ENCODE measurements at regions not wholly inside any gene's neighbourhood (a gene's known extent, or its start where the extent isn't known, plus 50 kb on each side); places are given as distances from the start of the nearest gene placed in this dataset.

DNA sequence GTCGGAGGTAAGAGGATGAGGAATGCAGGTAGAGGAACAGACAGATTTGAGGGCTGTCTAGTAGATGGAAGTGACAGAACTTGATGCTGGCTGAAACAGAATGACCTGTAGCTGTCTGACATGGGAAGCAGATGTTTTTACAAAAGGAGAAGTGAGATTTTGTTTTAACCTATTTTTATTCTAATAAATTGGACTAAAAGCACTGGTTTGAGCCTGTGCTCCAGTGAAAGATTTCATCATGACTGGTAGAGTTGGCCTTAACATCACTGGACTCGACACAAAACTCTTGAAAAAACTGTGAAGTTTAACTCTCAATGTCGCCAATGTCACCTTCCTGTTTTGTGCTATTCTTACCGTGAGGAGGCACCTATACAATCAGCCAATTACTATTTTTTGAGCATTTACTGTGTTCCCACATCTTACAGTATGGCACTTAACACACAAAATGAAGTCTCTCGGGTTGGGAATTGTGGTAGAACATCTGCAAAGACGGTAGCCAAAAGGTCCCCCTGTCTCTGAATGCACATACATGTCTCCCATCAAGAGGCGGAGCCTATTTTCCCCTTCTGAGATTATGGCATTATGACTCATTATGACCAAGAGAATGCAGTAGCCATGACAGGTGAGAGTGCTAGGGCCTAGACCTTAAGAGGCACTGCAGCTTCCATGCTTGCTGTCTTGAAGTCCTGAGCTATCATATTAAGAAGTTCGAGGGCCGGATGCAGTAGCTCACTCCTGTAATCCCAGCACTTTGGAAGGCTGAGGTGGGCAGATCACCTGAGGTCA, 93.2 kb downstream of the FOXF2 start:
- no peak for DNase-seq (ENCODE audit: low spot score)

DNA sequence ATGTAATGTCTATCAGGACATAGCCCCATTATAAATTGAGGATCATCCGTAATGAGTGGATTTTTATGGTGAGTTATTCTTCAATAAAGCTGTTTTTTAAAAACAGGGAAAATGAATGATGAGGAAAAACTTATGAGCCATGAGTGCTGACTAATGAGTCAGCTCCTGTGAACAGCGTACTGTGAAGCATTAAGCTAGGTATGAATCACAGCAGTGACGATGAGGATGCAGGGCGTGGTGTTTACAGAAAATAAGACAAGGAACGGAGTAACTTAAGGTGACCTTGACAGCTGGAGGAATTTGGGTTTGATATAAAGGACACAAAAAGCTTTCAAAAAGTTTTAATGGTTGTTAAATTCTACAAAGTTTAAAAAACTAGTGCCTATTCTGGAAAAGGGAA, 96.3 kb downstream of the FOXF2 start:
- DNase-seq (ENCODE audit: low spot score) = no peak

DNA sequence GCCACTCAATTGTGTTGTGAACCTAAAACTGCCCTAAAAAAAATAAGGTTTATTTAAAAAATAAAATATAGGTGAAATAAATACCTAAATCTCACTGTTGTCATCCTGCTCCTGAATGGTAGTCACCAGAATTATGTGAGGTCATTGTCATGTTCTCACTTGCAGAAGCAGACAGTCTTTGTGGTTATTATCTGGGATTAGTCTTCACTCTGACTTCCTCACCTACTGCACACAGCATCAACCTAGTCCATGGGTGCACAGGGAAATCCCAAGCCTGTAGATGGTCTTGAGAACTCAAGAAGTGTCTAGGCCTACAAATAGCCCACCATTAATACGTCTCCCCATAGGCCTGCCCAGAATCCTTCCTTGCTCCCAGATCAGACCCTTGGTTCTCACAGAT, 97.0 kb downstream of the FOXF2 start:
- DNase-seq (ENCODE audit: low spot score) = no peak

DNA sequence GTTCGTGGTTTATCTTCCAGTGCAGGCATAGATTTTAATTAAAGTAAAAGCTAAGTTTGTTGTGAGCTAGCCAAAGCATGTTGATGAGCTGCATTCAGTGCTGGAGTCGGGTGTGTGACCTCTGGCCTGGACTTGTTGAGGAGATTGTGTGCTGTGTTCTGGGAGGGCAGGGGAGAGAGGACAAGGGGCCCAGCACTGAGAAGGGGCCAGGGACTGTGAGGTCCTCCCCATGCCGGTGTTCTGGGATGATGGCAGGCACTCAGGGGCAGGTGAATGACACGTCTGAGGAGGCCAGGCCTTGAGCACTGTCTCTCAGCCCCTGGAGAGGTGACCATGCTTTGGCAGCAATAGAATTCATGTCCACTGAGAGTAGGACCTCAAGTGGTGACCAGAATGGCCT, 97.9 kb downstream of the FOXF2 start:
- no peak for DNase-seq (ENCODE audit: low spot score)

DNA sequence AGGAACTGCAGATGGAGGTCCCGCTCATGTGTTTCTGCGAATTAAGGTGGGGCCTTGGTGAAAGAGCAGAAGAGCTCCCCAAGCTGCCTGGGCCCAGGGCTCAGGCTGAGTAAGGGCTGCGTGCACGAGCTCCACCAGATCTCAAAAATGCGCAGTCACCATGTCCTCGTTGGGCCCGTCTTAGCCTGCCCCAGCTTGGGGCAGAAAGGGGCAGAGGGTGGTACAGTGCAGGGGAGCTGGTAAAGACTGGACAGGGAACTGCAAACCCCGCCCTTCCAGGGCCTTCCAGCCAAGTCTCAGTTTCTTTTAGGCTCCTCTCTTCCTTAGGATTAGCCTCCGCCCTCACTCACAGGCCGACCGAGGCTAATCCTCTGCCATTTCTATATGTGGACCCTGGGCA, 101.6 kb downstream of the FOXF2 start:
- DNase-seq (ENCODE audit: low spot score) = no peak

DNA sequence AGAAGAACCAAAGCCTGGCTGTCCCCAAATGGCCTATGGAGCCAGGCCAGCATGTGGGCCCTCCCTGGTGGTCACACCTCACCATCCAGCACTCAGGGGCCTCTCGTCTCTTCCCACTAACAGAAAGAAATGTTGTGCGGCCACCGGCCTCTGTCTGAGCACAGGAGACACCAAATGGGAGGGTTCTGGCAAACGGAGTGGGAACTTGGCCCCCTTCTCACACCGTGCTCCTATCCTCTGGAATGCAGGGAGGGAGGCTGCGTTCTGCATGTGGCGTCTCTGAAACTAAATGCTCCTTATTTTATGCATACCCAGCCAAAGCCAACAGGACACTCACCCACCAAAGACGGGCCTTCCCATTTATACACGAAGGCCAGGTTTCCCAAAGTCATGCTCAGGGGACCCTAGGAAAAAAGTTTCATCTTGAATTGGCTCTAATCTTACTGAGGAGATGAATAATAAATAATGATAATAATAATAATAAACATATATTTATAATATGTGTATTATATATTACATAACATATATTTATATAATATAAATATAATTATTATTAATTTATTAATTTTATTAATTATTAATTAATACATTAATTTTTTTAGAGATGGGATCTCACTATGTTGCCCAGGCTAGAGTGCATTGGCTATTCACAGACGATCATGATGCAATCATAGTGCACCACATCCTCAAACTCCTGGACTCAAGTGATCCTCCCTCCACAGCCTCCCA, 102.4 kb downstream of the FOXF2 start:
- no peak for DNase-seq (ENCODE audit: low spot score)

DNA sequence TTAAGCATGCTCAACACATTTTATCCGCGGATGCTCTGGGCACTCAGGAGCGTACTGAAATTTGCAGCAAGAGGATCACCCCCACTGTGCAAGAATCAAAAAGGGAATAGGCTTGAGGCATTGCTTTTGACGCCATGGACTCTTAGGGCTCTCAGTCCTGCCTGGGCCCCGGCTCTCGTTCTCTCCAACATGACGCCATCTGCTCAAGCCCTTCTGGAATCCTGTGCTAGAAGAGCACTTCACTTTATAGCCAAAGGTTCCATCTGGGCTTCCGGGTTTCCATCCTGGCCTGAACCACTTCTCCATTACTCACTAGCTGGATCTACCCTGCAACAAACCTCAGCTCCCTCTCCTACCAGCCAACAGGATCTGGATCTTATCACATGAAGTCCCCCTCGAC, 105.3 kb downstream of the FOXF2 start:
- DNase-seq (ENCODE audit: low spot score) = no peak

DNA sequence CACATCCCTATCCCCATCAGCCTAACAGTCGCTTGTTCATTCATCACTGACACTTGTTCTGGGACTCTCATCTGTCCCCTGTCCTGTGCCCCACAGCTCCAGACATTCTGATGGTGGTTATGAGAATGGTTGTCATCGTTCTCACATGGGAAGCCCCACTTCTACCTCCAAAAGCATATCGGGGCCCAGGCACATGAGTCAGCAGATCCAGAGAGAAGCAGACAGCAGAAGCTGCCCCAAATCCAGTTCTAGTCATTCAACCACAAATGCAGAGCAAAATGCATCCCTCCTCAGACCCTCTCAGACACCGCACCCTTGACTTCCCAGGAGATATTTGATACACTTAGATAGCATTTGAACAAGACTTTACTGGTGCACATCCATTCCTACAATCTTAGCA, 106.0 kb downstream of the FOXF2 start:
- DNase-seq (ENCODE audit: low spot score) = no peak

DNA sequence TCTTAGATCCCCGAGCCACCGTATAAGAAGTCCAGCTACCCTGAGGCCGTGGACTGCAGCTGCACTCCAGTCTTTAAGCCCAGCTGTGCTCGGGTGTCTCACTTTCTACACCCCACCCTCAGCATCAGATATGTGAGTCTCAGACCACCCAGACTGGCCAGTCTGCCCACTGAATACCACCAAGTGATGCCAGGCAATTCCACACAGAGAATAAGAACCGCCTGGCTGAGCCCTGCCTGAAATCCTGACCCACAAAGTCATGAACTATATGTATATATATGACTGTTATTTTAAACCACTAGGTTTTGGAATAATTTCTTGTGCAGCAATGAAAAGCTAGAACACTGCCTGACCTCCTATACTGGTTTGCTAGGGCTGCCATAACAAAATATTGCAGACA, 106.7 kb downstream of the FOXF2 start:
- DNase-seq (ENCODE audit: low spot score) = no peak

DNA sequence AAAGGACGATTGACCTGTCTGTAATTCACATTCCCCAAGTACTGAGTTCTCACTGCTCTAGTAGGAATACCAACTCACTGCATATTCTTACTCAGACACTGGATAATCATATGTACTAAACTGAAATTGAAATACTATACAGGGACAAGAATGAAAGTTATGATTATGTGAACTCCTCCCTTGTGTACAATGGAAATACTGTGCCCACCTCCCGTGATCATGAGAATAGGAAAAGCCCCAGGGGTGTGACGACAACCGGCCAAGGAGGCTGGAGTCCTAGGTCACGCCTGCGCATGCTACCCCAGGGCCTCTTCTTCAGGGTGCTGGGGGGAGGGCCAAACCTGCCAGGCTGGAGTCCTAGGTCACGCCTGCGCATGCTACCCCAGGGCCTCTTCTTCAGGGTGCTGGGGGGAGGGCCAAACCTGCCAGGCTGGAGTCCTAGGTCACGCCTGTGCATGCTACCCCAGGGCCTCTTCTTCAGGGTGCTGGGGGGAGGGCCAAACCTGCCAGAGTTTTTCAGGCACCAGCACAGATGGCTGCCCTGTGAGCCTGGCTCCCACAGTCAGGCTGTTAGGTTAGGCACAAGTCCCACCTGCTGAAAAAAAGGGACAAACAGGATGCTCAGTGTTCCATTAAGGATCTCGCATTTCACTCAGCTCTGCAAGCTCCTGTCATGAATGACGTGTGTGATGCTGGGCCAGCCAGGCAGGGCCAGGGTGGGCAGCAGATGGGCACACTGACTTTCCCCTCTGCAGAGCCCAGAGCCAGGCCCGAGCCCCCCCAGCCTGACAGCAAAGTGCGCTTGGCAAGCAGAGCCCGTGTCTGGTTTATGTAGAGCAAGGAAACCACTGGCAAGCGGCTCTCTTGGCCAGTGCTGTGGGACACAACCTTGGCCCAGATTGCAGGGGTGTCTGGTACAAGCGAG, 107.7 kb downstream of the FOXF2 start:
- no peak for DNase-seq (ENCODE audit: low spot score)

DNA sequence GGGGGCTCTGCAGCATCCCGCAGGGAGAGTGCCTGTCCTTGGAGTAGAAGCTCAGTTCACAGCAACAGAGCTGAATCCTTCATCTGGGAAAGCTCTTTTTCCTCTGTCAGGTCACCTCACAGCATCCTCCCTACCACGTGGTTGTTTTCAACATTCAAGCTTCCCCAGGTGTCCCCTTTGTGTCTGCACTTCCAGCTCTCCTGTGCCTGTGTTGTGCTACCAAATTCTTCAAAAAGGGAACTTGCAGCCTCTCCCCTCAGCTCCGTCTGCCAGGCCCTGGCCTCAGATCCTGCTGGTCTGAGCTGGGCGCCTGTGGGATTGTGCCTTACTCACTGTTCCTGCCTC, 108.4 kb downstream of the FOXF2 start:
- no peak for DNase-seq (ENCODE audit: low spot score)

DNA sequence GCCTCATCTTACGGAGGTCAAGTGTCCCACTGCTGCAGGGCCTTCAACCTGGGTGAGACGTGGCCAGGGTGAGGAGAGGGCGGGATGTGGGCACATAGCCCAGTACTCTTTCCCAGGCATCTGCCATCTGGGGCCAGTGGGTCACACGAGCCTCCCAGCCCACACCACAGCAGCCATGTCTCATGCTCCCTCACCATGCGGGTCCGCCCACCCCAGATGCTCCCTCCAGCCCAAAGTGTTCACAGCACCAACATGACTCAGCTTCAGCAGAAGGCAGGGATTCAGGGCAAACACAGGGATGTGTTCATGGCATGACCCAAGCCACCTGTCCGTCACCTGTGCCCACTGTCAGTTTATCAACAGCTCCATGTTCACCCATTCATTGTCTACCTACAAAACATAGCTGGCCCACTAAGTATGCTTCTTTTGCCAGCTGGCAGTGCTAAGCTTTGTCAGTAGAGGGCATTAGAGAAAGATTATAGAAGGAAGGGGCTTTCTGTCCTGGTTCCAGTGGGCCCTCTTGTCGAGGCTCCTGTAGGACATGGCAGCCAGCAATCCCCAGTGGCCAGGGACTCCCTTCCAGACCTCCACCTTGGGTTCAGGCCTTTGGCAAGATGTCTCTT, 109.2 kb downstream of the FOXF2 start:
- DNase-seq (ENCODE audit: low spot score) = no peak

DNA sequence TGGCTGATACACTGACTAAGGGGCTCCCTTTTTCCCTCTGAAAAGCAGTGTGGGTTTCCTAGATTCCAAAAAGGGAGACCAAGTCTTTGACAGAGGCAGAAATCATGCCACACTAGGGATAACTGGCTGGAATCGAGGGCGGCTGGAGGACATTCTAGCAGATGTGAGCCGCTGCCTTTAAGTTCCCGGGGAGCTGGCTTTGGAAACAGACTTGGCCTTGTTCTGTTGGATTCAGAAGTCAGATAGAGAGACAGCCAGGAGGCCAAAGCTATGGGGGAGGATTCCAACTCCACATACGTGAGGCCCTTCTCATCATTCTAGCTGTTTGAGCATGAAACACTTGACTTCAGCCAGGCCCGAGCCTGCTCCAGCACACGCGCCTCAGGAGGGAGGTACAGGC, 109.9 kb upstream of the FOXC1 start:
- DNase-seq (ENCODE audit: low spot score) = no peak

DNA sequence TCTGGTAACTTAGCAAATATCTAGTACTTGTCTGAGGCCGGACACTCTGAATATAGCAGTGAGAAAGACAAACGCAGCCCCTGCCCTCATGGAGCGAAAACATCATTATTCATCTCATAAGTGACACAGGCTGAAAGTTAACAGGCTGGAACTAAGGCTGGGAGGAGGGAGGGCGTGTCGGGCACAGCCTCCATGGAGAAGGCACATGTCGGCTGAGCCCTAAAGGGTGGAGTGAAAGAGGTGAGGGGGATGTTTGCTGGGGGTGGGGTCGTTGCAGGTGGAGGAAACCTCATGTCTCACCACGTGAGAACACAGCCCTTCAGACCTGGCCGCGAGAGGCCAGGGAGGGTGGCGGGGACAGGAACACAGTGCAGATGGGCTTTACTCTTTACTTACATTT, 108.8 kb upstream of the FOXC1 start:
- DNase-seq (ENCODE audit: low spot score) = no peak

DNA sequence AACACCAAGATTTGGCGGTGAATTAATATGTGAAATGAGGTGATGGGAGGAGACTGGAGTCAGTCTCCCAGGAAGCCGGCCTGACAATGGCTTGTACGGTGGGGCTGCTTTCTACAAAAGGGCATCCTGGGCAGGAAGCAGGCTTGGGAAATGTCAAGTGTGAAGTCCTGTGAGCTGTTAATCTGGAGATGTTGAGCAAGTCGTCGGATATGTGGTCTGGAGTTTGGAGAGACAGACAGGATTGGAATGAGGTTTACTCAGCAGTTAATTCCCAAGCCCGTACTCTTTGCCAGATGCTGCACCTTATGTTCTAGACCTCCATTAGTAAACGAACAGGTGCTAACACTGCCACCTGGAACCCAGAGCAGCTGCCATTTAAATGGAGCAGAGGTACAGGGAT, 107.7 kb upstream of the FOXC1 start:
- no peak for DNase-seq (ENCODE audit: low spot score)

DNA sequence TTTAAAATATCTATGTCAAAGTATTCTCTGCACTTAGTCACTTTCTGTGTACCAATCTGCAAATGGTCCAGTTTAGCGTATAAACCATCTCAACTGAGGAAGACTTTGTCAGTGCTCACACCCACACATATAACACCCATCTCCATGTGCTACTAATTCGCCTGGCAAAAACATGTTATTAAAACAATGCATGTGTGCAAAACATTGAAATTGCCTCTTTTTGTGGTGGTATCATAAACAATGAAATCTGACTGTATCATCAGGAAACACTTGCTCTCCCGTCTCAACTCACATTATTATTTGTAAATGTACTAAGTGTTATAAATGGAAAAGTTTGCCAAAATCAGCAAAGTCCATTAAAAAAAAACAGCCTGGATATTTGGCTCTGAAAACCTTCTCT, 105.9 kb upstream of the FOXC1 start:
- no peak for DNase-seq (ENCODE audit: low spot score)

DNA sequence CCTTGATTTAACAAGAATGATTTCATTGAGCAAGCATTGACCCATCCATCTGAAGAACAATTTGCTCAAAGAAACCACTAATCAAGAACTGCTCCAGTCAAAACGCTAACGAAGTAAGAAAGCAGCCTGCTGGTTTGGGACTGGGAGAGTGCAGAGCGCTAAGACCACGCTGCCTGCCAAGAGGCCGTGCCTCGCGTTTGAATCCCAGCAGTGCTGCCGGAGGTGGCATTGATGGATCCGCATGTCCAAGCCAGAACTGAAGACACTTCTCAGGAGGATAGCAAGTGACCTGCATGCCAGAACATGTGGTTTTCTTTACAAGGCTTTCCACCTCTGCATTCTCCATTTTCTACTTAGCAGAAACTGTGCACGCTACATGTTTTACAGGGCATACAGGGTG, 105.2 kb upstream of the FOXC1 start:
- DNase-seq (ENCODE audit: low spot score) = no peak

DNA sequence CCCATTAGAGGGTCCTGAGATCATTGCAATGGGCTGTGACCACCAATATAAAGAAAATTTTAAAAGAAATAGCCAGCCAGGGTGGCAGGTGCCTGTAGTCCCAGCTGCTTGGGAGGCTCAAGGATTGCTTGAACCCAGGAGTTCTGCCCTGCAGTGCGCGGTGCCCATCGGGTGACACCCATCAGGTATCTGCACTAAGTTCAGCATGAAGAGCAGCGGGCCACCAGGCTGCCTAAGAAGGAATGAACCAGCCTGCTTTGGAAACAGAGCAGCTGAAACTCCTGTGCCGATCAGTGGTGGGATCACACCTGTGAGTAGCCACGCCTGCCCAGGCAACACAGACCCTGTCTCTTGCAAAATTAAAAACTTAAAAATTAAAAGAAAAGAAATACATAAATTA, 102.5 kb upstream of the FOXC1 start:
- no peak for DNase-seq (ENCODE audit: low spot score)

DNA sequence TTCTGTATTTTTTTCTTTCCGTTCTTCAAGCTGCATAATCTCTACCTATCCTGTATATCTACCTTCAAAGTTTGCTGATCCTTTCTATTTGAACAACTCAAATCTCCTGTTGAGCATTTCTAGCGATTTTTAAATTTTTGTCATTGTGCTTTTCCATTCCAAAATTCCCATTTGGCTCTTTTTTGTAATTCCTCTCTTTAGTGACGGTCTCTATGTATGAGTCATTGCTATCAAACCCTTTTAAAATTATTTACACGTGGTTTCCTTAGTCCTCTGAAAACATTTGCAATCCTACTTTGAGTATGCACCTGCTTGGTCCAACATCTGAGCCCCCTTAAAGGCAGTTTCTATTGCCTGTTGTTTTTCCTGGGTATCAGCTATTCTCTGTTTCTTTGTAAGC, 100.5 kb upstream of the FOXC1 start:
- no peak for DNase-seq (ENCODE audit: low spot score)

DNA sequence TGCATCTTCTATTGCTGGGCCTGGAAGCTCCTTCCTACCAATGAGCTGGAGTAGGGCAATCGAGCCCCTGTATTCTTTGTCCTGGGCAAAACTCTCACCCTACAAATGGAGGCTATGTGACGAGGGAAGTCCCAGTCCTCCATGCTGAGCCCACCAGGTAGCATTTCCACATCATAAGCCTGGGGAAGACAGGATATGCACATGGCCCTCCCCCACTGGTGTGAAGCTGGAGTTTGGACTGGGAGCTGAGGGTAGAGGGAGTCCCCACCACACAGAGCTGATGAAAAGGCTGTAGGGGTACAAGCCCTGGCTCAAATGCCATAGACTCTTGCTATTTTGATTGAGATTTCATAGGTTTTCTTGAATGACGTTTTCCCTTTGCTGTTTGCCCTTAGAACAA, 99.5 kb upstream of the FOXC1 start:
- no peak for DNase-seq (ENCODE audit: low spot score)

DNA sequence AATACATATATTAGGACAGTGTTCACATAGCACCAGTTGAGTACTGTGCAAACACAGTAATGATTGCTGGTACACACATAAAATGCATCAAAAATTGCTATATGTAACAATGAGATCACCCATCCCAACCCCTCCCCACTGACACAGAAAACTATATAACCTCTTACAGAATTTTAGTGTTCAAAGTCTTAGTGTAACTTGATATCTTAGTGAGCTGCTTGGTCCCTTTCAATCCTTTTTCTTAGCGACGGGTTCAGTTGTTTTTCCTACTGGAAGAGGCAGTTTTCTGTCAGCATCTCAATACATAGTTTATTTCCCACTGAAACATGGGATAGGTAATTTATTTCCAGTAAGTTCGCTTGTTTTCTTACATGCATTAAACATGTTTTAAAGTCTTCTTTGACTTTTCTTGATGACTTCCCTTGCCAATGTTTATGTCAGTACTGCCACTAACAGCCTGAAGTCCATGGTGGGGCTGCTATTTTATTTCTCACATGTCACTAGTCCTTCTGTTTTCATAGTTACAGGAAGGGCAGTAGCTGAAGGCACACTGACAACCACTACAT, 96.4 kb upstream of the FOXC1 start:
- no peak for DNase-seq (ENCODE audit: low spot score)

DNA sequence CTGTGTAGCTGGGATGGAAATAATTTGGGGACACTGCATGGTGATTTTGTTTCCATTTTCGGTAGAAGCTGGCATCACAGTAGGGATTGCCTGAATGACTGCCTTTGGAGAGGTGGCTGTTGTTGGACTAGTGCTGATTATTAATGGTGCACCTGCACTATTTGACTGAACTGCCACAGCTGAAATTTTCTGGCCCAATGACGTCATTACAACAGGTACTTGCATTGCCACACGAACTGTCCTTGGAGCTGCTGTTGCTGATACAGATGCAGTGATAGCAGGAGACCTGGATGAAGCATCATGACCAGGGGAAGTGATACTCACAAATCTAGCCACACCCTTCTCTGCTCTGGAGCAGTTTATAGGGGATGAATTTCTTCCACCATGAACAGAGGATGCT, 95.6 kb upstream of the FOXC1 start:
- no peak for DNase-seq (ENCODE audit: low spot score)
